ENCODE measurements at regions not wholly inside any gene's neighbourhood (a gene's known extent, or its start where the extent isn't known, plus 50 kb on each side); places are given as distances from the start of the nearest gene placed in this dataset.
A peak's percentile ranks its signal among the peaks of the same experiment; 100 is the strongest.

DNA sequence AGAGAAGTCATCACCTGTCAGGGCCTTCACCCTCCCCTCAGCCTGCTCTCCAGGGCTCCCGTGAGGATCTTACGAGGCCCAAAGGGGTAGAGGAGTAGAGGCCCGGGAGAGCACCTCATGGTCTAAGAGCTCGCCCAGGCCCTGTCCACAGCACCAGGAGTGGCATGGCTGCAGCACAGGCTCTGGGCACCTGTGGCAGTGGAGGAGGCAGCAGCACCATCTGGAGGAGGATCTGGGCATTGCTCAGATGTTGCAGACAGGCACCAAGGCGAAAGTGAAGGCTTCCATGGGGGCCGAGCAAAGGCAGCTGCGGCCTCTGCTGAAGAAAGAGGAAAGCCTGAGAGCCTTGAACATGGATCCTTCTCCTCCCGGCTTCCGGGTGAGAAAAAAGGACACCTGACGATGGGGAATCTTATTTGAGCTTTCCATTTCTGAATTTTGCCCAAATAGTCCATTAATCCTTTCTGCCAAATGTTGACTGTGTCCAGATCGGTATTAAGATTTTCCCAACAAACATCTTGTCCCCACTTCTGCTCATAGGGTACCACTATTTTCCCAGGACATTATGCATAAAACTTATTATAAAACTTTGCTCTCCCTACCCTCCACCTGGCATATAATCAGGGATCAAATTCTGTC lies 604.7 kb downstream of the PTPRC start:
- H3K27ac Mint-ChIP-seq (ENCODE audit: unreplicated experiment): no peak overlapping the region
- Histone ChIP-seq H3K4me1 (no peaks in the 10 kb centered on the region), H3K9me3 (no peaks in the 10 kb centered on the region), H3K27me3 (replicated peaks; ENCODE audit: control insufficient read depth, insufficient read depth, low read length) (no peaks in the 10 kb centered on the region), H3K4me3 (ENCODE audit: low read depth, low read length) (no peak overlapping the region), H3K36me3 (ENCODE audit: control insufficient read depth, insufficient read depth, low read length) (no peaks in the 10 kb centered on the region)
- ChIA-PET POLR2A (no interaction called here), CTCF (no interaction called here)
- intact Hi-C loops (cut with micrococcal nuclease; ENCODE audit: unreplicated experiment): loop anchor here (10.0 kb wide), 2 partner anchors 221 to 469 kb away; no protein-coding TSS in a partner anchor
- no peaks in the 10 kb centered on the region for H3K36me3 Mint-ChIP-seq (ENCODE audit: insufficient read depth, unreplicated experiment)
- no peak overlapping the region for H3K4me3 Mint-ChIP-seq (ENCODE audit: unreplicated experiment)
- peaks cover 8% of the 10 kb centered on the region for H3K4me1 Mint-ChIP-seq (ENCODE audit: low read depth, unreplicated experiment)
- TF ChIP-seq, protein P1, sequence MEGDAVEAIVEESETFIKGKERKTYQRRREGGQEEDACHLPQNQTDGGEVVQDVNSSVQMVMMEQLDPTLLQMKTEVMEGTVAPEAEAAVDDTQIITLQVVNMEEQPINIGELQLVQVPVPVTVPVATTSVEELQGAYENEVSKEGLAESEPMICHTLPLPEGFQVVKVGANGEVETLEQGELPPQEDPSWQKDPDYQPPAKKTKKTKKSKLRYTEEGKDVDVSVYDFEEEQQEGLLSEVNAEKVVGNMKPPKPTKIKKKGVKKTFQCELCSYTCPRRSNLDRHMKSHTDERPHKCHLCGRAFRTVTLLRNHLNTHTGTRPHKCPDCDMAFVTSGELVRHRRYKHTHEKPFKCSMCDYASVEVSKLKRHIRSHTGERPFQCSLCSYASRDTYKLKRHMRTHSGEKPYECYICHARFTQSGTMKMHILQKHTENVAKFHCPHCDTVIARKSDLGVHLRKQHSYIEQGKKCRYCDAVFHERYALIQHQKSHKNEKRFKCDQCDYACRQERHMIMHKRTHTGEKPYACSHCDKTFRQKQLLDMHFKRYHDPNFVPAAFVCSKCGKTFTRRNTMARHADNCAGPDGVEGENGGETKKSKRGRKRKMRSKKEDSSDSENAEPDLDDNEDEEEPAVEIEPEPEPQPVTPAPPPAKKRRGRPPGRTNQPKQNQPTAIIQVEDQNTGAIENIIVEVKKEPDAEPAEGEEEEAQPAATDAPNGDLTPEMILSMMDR (IDR thresholded peaks at IDR 0.05; ENCODE audit: insufficient read depth in 1 of 2, low read depth in 1 of 2, low read length in 1 of 2, severe bottlenecking in 1 of 2, unreplicated experiment in 1 of 2): peak; percentile 38 to 42
- peaks cover 4% of the 10 kb centered on the region for H3K27me3 Mint-ChIP-seq (ENCODE audit: insufficient read depth, unreplicated experiment)
- no TSS peak for BruUV-seq (replicated peaks)
- DNase-seq: peak; percentile 45 to 46
- no peaks in the 10 kb centered on the region for H3K9me3 Mint-ChIP-seq (ENCODE audit: unreplicated experiment)

DNA sequence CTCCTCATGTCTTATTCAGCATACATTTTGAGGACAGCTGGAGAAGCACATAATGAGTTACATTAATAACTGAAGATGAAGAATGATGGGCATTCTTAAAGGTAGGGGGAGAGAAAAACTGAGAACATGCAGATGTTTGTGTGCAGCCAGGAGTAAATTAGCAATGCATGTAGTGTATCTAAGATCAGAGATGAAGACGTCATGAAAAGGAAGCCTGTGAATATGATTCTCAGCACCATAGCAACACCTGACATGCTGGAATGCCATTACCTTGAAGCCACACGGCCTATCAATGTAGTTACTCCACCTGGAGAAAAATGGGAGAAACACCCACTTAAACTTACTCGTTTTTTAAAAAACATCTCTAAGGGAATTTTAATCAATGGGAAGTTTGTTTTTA lies 607.1 kb downstream of the PTPRC start:
- no peak overlapping the region for H3K27ac Mint-ChIP-seq (ENCODE audit: unreplicated experiment)
- DNase-seq: no peak
- H3K36me3 Mint-ChIP-seq (ENCODE audit: insufficient read depth, unreplicated experiment): no peaks in the 10 kb centered on the region
- H3K9me3 Mint-ChIP-seq (ENCODE audit: unreplicated experiment): no peaks in the 10 kb centered on the region
- no peak overlapping the region for H3K4me3 Mint-ChIP-seq (ENCODE audit: unreplicated experiment)
- no TSS peak for BruUV-seq (replicated peaks)
- intact Hi-C loops (cut with micrococcal nuclease; ENCODE audit: unreplicated experiment): loop anchor here (10.0 kb wide), 2 partner anchors 219 to 471 kb away; no protein-coding TSS in a partner anchor
- H3K27me3 Mint-ChIP-seq (ENCODE audit: insufficient read depth, unreplicated experiment): no peaks in the 10 kb centered on the region
- CTCF ChIA-PET: no interaction called here
- H3K4me1 Mint-ChIP-seq (ENCODE audit: low read depth, unreplicated experiment): peaks cover 8% of the 10 kb centered on the region
- H3K4me3 ChIP-seq (ENCODE audit: low read depth, low read length): no peak overlapping the region
- H3K27me3 ChIP-seq (replicated peaks; ENCODE audit: control insufficient read depth, insufficient read depth, low read length): no peaks in the 10 kb centered on the region
- H3K9me3 ChIP-seq: no peaks in the 10 kb centered on the region
- TF ChIP-seq, protein P1 (IDR thresholded peaks at IDR 0.05; ENCODE audit: insufficient read depth in 1 of 2, low read depth in 1 of 2, low read length in 1 of 2, severe bottlenecking in 1 of 2, unreplicated experiment in 1 of 2): no peak
- H3K4me1 ChIP-seq: no peaks in the 10 kb centered on the region
- POLR2A ChIA-PET: no interaction called here
- no peaks in the 10 kb centered on the region for H3K36me3 ChIP-seq (ENCODE audit: control insufficient read depth, insufficient read depth, low read length)

DNA sequence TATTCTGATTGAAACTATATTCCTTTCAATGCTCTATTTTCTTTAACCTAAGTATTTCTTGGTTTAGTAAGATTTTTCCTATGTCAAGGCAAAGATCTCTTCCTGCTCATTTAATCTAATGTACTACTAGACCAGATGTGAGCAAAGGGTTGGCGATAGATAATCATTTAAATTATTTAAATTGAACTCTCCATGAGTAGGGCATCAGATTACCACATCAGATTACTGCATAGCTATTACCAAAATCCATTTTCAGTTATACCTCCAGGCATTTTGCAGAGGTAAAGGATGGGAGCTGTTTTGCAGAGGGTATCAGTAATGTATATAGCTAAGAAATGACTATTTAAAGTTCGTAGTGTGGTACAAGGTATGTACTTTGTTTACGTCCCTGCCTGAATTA lies 607.9 kb downstream of the PTPRC start:
- Mint-ChIP-seq H3K4me1 (ENCODE audit: low read depth, unreplicated experiment) (peaks cover 8% of the 10 kb centered on the region), H3K27me3 (ENCODE audit: insufficient read depth, unreplicated experiment) (no peaks in the 10 kb centered on the region), H3K9me3 (ENCODE audit: unreplicated experiment) (no peaks in the 10 kb centered on the region), H3K36me3 (ENCODE audit: insufficient read depth, unreplicated experiment) (no peaks in the 10 kb centered on the region), H3K27ac (ENCODE audit: unreplicated experiment) (no peak overlapping the region), H3K4me3 (ENCODE audit: unreplicated experiment) (no peak overlapping the region)
- Histone ChIP-seq H3K9me3 (no peaks in the 10 kb centered on the region), H3K4me3 (ENCODE audit: low read depth, low read length) (no peak overlapping the region), H3K4me1 (no peaks in the 10 kb centered on the region), H3K36me3 (ENCODE audit: control insufficient read depth, insufficient read depth, low read length) (no peaks in the 10 kb centered on the region), H3K27me3 (replicated peaks; ENCODE audit: control insufficient read depth, insufficient read depth, low read length) (no peaks in the 10 kb centered on the region)
- TF ChIP-seq, protein P1 (IDR thresholded peaks at IDR 0.05; ENCODE audit: insufficient read depth in 1 of 2, low read depth in 1 of 2, low read length in 1 of 2, severe bottlenecking in 1 of 2, unreplicated experiment in 1 of 2): no peak
- no peak for DNase-seq
- POLR2A ChIA-PET: no interaction called here
- CTCF ChIA-PET: no interaction called here
- BruUV-seq (replicated peaks): no TSS peak
- intact Hi-C loops (cut with micrococcal nuclease; ENCODE audit: unreplicated experiment): loop anchor here (10.0 kb wide), 2 partner anchors 218 to 472 kb away; no protein-coding TSS in a partner anchor

Measured in Caco-2 (cell line).